ENCODE measurements at regions not wholly inside any gene's neighbourhood (a gene's known extent, or its start where the extent isn't known, plus 50 kb on each side); places are given as distances from the start of the nearest gene placed in this dataset.
"Not testable (repeated sequence)": the region's sequence is repeated elsewhere in the genome, so short reads cannot be mapped to it uniquely, and the experiment has no call there.

DNA sequence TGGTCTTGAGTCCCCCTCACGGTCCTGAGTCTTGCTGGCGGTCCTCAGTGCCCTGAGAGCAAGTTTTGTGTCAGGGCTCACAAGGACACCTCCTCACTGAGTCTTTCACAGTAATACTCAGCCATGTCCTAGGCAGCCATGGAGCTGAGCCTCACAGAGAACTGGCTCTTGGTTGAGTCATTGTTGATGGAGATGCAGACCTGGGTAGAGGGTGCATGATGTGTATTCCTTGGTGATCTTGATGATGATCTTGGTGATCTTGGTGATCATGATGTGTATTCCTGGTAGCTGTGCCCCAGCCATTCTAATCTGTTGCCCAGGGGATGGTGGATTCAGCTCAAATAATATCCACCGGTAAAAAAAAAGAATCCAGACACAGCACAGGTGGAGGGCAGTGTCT lies 495.4 kb downstream of the TMEM121 start:
- Histone ChIP-seq H3K9me3 (replicated peaks in 1 of 11) (peaks cover 0 to 7% (median 0%) of the 10 kb centered on the region in 11 experiments; a peak in 3 of 22 replicates), H3K36me3 (no peaks in the 10 kb centered on the region), H3K4me3 (no peak overlapping the region), H3K4me1 (peaks cover 16 to 26% (median 22%) of the 10 kb centered on the region in 10 experiments; a peak in 19 of 20 replicates), H3K4me2 (peak overlapping the region in 3 of 11 experiments; percentile 65 to 76 (median 66); a peak in 5 of 22 replicates), H4K20me1 (no peaks in the 10 kb centered on the region), H3K9ac (no peak overlapping the region), H3K27ac (no peak overlapping the region), H3K27me3 (no peaks in the 10 kb centered on the region)
- no peak for TF ChIP-seq Cebpa-rat (IDR thresholded peaks at IDR 0.05)

DNA sequence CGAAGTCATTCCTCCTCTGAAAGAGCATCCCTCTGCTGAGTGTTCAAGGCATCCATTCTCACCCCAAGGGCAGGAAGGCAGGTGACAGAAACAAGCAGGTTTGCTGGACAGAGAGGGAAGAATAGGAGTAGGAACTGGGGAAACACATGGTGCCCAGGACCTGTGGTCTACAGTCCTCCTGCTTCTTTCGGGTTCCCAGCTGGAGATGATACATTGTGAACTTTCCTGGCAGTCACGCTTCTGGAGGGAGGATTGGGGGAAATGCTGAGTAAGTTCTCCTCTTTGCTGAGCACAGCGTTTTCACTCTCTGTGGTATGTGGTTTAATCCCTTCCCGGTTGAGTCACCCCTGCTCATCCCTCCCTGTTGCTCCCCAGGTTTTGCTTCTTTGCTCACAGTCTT lies 496.3 kb downstream of the TMEM121 start:
- peak overlapping the region in 5 of 11 experiments; percentile 20 to 76 (median 65); a peak in 8 of 22 replicates for H3K4me2 ChIP-seq
- H3K27ac ChIP-seq, result peak overlapping the region in 1 of 11 experiments; percentile 47; a peak in 1 of 22 replicates
- H4K20me1 ChIP-seq; H3K4me3 ChIP-seq; H3K9ac ChIP-seq; H3K27me3 ChIP-seq; H3K9me3 ChIP-seq (replicated peaks in 1 of 11); H3K36me3 ChIP-seq: not testable (repeated sequence)
- peaks cover 16 to 26% (median 22%) of the 10 kb centered on the region in 10 experiments; a peak in 19 of 20 replicates for H3K4me1 ChIP-seq

DNA sequence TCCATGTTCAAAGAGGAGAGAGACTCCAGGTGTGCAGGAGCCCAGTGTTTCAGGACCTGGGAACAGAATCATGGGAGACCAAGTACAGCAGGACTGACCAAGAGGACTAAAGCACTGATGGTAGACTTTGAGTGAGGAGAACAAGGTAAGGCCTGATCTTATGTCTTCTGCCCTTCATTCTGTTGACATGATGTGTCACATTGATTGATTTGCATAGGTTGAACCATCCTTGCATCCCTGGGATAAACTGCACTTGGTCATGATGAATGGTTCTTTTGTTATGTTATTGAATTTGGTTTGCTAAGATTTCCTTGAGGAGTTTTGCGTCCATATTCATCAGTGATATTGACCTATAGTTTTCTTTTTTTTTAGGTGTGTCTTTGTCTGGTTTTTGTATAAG lies 497.0 kb downstream of the TMEM121 start:
- Histone ChIP-seq H3K36me3 (no peaks in the 10 kb centered on the region), H3K27me3 (no peaks in the 10 kb centered on the region), H4K20me1 (no peaks in the 10 kb centered on the region), H3K27ac (no peak overlapping the region), H3K4me2 (peak overlapping the region in 3 of 11 experiments; percentile 65 to 76 (median 66); a peak in 5 of 22 replicates), H3K9ac (no peak overlapping the region), H3K4me3 (no peak overlapping the region), H3K9me3 (replicated peaks in 1 of 11) (peaks cover 0 to 7% (median 0%) of the 10 kb centered on the region in 11 experiments; a peak in 3 of 22 replicates), H3K4me1 (peaks cover 16 to 26% (median 22%) of the 10 kb centered on the region in 10 experiments; a peak in 19 of 20 replicates)
- TF ChIP-seq Cebpa-rat (IDR thresholded peaks at IDR 0.05), result no peak

DNA sequence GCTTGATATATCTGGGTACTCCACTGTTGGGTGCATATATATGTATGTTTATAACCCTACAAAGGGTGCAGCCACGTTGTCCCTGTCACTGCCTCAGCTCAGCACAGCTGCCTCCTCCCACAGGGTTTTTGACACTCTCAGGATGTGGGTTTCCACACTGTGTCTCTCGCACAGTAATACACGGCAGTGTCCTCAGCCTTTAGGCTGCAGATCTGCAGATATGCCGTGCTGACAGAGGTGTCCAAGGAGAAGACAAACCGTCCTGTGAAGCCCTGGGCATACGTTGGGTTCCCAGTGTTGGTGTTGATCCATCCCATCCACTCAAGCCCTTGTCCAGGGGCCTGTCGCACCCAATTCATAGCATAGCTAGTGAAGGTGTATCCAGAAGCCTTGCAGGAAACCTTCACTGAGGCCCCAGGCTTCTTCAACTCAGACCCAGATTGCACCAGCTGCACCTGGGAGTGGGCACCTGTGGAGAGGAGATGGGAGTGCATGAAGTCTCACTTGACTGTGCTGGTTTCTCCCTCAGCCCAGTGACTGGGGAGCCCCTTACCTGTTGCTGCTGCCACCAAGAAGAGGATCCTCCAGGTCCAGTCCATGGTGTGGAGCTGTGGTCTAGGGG lies 498.7 kb downstream of the TMEM121 start:
- Histone ChIP-seq H3K27ac (no peak overlapping the region), H3K36me3 (no peaks in the 10 kb centered on the region), H3K4me3 (no peak overlapping the region), H3K4me2 (peak overlapping the region in 8 of 11 experiments; percentile 15 to 45 (median 35); a peak in 13 of 22 replicates), H3K27me3 (no peaks in the 10 kb centered on the region), H4K20me1 (no peaks in the 10 kb centered on the region), H3K4me1 (peaks cover 16 to 26% (median 22%) of the 10 kb centered on the region in 10 experiments; a peak in 19 of 20 replicates), H3K9me3 (replicated peaks in 1 of 11) (peaks cover 0 to 7% (median 0%) of the 10 kb centered on the region in 11 experiments; a peak in 3 of 22 replicates), H3K9ac (no peak overlapping the region)
- TF ChIP-seq Cebpa-rat (IDR thresholded peaks at IDR 0.05), result no peak

DNA sequence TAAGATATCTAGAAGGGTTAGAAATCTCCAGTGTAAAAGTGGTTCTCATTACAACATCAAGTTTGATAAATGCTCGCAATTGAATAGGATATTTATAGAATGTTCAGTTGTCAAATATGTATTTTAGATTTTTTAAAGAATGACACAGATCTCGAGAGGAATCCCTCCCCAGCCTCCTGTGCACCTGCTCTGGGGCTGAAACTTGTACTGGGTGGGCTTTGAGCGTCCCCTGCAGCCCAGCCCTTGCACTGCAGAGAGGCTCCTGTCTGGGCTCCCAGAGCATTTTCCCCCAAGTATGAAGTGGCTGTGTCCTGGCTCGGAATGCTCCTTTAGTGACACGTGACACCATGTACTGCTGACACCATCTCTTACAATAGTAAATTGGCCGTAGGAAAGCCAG lies 499.6 kb downstream of the TMEM121 start:
- peak overlapping the region in 5 of 11 experiments; percentile 16 to 45 (median 37); a peak in 7 of 22 replicates for H3K4me2 ChIP-seq
- TF ChIP-seq Cebpa-rat (IDR thresholded peaks at IDR 0.05), result no peak
- H3K9ac ChIP-seq, result no peak overlapping the region
- no peaks in the 10 kb centered on the region for H4K20me1 ChIP-seq
- no peaks in the 10 kb centered on the region for H3K27me3 ChIP-seq
- H3K36me3 ChIP-seq, result no peaks in the 10 kb centered on the region
- H3K9me3 ChIP-seq (replicated peaks in 1 of 11), result peaks cover 0 to 7% (median 0%) of the 10 kb centered on the region in 11 experiments; a peak in 3 of 22 replicates
- no peak overlapping the region for H3K27ac ChIP-seq
- peaks cover 16 to 26% (median 22%) of the 10 kb centered on the region in 10 experiments; a peak in 19 of 20 replicates for H3K4me1 ChIP-seq
- no peak overlapping the region for H3K4me3 ChIP-seq

DNA sequence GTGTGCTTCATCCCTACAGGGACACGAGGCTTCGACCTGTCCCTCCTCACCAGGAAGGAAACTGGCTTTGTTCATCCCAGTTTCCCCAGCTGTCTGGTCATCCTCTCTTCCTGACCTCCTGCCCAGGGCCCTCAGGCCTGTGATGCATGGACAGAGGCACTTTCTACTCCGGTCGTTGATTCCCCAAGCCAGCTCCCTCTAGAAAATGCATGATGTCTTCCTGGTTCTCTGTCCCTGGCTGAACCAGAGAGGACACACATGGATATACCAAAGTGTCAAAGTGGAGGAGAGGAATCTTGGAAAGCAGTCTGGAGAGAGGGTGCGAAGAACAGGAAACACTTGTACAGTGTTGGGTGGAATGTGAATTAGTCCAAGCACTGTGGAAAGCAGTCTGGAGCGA lies 501.4 kb downstream of the TMEM121 start:
- not testable (repeated sequence) for H3K27me3 ChIP-seq; H3K9me3 ChIP-seq (replicated peaks in 1 of 11); H4K20me1 ChIP-seq; H3K27ac ChIP-seq; H3K36me3 ChIP-seq; H3K9ac ChIP-seq; H3K4me2 ChIP-seq; H3K4me3 ChIP-seq
- H3K4me1 ChIP-seq, result peaks cover 6 to 24% (median 17%) of the 10 kb centered on the region in 10 experiments; a peak in 19 of 20 replicates

DNA sequence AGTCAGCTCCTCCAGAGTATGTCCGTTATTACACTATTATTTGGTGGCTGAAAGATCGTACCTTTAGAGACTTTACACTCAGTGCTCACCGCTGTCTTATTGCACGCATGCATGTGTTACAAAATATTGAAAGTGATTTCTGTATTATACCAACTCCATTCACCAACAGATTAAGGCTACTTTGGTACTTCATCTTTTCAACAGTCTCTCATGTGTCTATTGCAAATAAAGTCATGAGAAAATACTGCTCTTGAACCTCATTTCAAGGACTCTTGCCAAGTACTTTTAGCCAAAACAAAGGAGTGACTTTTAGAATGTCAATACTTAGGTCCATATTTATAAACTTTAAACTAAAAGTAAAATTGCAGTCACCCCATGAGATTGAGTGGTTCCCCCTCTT lies 503.6 kb downstream of the TMEM121 start:
- Histone ChIP-seq H4K20me1 (no peaks in the 10 kb centered on the region), H3K36me3 (no peaks in the 10 kb centered on the region), H3K27me3 (no peaks in the 10 kb centered on the region), H3K27ac (no peak overlapping the region), H3K4me2 (no peak overlapping the region), H3K4me1 (peaks cover 0 to 19% (median 14%) of the 10 kb centered on the region in 10 experiments; a peak in 13 of 20 replicates), H3K4me3 (no peak overlapping the region), H3K9me3 (replicated peaks in 1 of 11) (no peaks in the 10 kb centered on the region), H3K9ac (no peak overlapping the region)
- no peak for TF ChIP-seq Cebpa-rat (IDR thresholded peaks at IDR 0.05)

DNA sequence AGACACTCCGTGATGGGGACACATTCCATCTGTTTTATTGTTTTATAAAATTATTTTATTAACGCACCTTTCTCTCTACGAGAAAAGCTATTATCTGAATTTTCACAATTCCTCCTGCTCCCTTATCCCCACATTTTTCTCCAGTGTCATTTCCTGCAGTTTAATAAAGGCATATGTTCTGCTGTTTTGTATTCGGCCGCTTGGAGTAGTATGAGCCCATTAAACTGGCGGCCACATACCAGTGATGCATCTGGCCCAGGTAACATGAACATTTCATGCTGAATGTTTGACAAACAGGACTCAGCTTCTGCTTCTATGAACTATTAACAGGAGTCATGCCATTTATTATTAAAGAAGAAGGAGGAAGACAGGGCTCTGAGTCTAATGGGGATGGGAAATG lies 511.0 kb downstream of the TMEM121 start:
- H4K20me1 ChIP-seq, result no peaks in the 10 kb centered on the region
- H3K4me2 ChIP-seq, result peak overlapping the region in 6 of 11 experiments; percentile 4 to 45 (median 26); a peak in 6 of 22 replicates
- H3K36me3 ChIP-seq, result no peaks in the 10 kb centered on the region
- H3K27me3 ChIP-seq, result no peaks in the 10 kb centered on the region
- H3K9me3 ChIP-seq (replicated peaks in 1 of 11), result no peaks in the 10 kb centered on the region
- no peak for TF ChIP-seq Cebpa-rat (IDR thresholded peaks at IDR 0.05)
- H3K4me1 ChIP-seq, result peaks cover 0 to 26% (median 8%) of the 10 kb centered on the region in 10 experiments; a peak in 10 of 20 replicates
- H3K27ac ChIP-seq, result no peak overlapping the region
- no peak overlapping the region for H3K9ac ChIP-seq
- H3K4me3 ChIP-seq, result no peak overlapping the region

DNA sequence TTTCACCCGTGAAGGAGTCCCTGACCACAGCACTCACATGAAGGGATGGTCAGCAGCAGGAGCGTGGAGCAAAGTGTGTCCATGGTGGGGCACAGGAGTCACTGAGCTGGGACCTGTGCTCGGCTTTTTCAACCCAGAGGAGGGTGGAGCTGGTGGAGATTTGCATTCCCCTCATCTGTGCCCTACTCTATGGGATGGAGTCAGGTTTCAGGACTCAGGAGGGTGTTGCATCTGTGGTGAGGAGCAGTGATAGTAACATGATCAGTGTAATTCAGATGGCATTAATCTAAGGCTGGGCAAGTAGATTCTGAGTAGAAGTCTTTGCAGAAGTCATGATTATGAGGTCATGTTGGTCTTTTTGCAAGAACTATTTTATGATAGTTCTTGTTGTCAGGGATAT lies 511.9 kb downstream of the TMEM121 start:
- Histone ChIP-seq H3K27ac (no peak overlapping the region), H3K4me2 (peak overlapping the region in 6 of 11 experiments; percentile 4 to 45 (median 26); a peak in 8 of 22 replicates)

More for the DNA sequence above, 511.9 kb downstream of the TMEM121 start:
- no peak for TF ChIP-seq Cebpa-rat (IDR thresholded peaks at IDR 0.05)
- Histone ChIP-seq H3K4me1 (peaks cover 0 to 26% (median 8%) of the 10 kb centered on the region in 10 experiments; a peak in 10 of 20 replicates), H3K4me3 (no peak overlapping the region), H3K36me3 (no peaks in the 10 kb centered on the region), H3K9ac (no peak overlapping the region), H4K20me1 (no peaks in the 10 kb centered on the region), H3K27me3 (no peaks in the 10 kb centered on the region), H3K9me3 (replicated peaks in 1 of 11) (no peaks in the 10 kb centered on the region)

All from BLaER1 treated with 17β-estradiol and CSF1 and Interleukin-3, amounts not matched to agents 10 nM and 100 nM (cell line).